MCF 10A (cell line): ENCODE measurements at regions not wholly inside any gene's neighbourhood (a gene's known extent, or its start where the extent isn't known, plus 50 kb on each side); places are given as distances from the start of the nearest gene placed in this dataset.
"Not testable (repeated sequence)": the region's sequence is repeated elsewhere in the genome, so short reads cannot be mapped to it uniquely, and the experiment has no call there.

Experiments used
- BruUV-seq: library from RNA; stranded (reverse); fragments of 400-500 nt; replicated peaks from 2 replicates; lab custom pipeline; 2021; lab: Mats Ljungman, UMichigan
- CTCF ChIA-PET: fragments of 300-600 bp; sonication (Branson Sonifier 250); formaldehyde crosslinking; extraction: SDS; loops from one replicate; lab custom pipeline; 2021; ENCODE audit warnings: antibody characterized with exemption, inconsistent platforms; lab: Yijun Ruan, JAX
- POLR2A ChIA-PET: fragments of 300-600, 350-650 bp; sonication (Branson Sonifier 250); formaldehyde crosslinking; extraction: SDS; loops from one replicate; lab custom pipeline; 2020; ENCODE audit warnings: antibody characterized with exemption, inconsistent platforms; lab: Yijun Ruan, JAX
- DNase-seq: peaks from one replicate; pipeline ENCODE4 v3.0.0-alpha.2; 2018; ENCODE audit not compliant: unreplicated experiment
- H3K27ac Mint-ChIP-seq: one replicate; pipeline ENCODE4 v1.8.0; 2022; ENCODE audit warnings: mild to moderate bottlenecking, low read depth, mixed read lengths; ENCODE audit not compliant: unreplicated experiment
- H3K27me3 Mint-ChIP-seq: one replicate; pipeline ENCODE4 v1.8.0; 2022; ENCODE audit warnings: mixed read lengths; ENCODE audit not compliant: insufficient read depth, unreplicated experiment
- H3K36me3 Mint-ChIP-seq: one replicate; pipeline ENCODE4 v1.8.0; 2022; ENCODE audit warnings: mild to moderate bottlenecking, moderate library complexity, mixed read lengths; ENCODE audit not compliant: insufficient read depth, unreplicated experiment
- H3K4me1 Mint-ChIP-seq: one replicate; pipeline ENCODE4 v1.8.0; 2022; ENCODE audit warnings: mixed read lengths; ENCODE audit not compliant: insufficient read depth, unreplicated experiment
- H3K4me3 Mint-ChIP-seq: one replicate; pipeline ENCODE4 v1.8.0; 2022; ENCODE audit warnings: mild to moderate bottlenecking, moderate library complexity, mixed read lengths; ENCODE audit not compliant: unreplicated experiment
- H3K9me3 Mint-ChIP-seq: one replicate; pipeline ENCODE4 v1.8.0; 2022; ENCODE audit warnings: mixed read lengths; ENCODE audit not compliant: unreplicated experiment
- CTCF ChIP-seq: fragments of 200-600 bp; IDR thresholded peaks from one replicate; pipeline ENCODE4 v1.8.0; 2022; ENCODE audit warnings: antibody characterized with exemption, mild to moderate bottlenecking; ENCODE audit not compliant: unreplicated experiment
- intact Hi-C: fragments of 100-400 bp; cut with micrococcal nuclease; formaldehyde crosslinking; loops from 2 replicates; pipeline ENCODE4 v1.14.1; 2022

- Mint-ChIP-seq H3K27ac (no peak overlapping the region), H3K4me1 (no peaks in the 10 kb centered on the region), H3K36me3 (no peaks in the 10 kb centered on the region), H3K27me3 (no peaks in the 10 kb centered on the region), H3K9me3 (no peaks in the 10 kb centered on the region), H3K4me3 (no peak overlapping the region)
- no peak for TF ChIP-seq CTCF
- intact Hi-C loops = no loop called here
- ChIA-PET CTCF (no interaction called here), POLR2A (no interaction called here)
- DNase-seq = no peak
- BruUV-seq = no TSS peak
Measured at GRCh38 chr2:58700591-58700990, 459.5 kb upstream of the FANCL start.

GRCh38 chr2:58699411-58699810 is 458.3 kb upstream of the FANCL start:
- H3K4me1 Mint-ChIP-seq = no peaks in the 10 kb centered on the region
- ChIA-PET CTCF (interaction anchor here (0.7 to 0.9 kb wide), 2 partner anchors 19 to 1672 kb away, joined by 3 read pairs; no protein-coding TSS in a partner anchor), POLR2A (no interaction called here)
- no peak overlapping the region for H3K4me3 Mint-ChIP-seq
- no peak for DNase-seq
- H3K9me3 Mint-ChIP-seq = no peaks in the 10 kb centered on the region
- no peak for TF ChIP-seq CTCF
- no peaks in the 10 kb centered on the region for H3K27me3 Mint-ChIP-seq
- no peaks in the 10 kb centered on the region for H3K36me3 Mint-ChIP-seq
- intact Hi-C loops = no loop called here
- no TSS peak for BruUV-seq
- no peak overlapping the region for H3K27ac Mint-ChIP-seq

GRCh38 chr2:58698620-58699019 is 457.5 kb upstream of the FANCL start:
- H3K9me3 Mint-ChIP-seq = no peaks in the 10 kb centered on the region
- H3K4me3 Mint-ChIP-seq = no peak overlapping the region
- no peaks in the 10 kb centered on the region for H3K27me3 Mint-ChIP-seq
- CTCF ChIA-PET = no interaction called here
- DNase-seq = no peak
- H3K36me3 Mint-ChIP-seq = no peaks in the 10 kb centered on the region
- BruUV-seq = no TSS peak
- no peak for TF ChIP-seq CTCF
- H3K4me1 Mint-ChIP-seq = no peaks in the 10 kb centered on the region
- POLR2A ChIA-PET = interaction anchor here (0.6 kb wide), 1 partner anchor 44 kb away, joined by 3 read pairs; no protein-coding TSS in a partner anchor
- intact Hi-C loops = no loop called here
- H3K27ac Mint-ChIP-seq = no peak overlapping the region

- DNase-seq, H3K27me3 Mint-ChIP-seq, intact Hi-C loops, H3K36me3 Mint-ChIP-seq, H3K4me3 Mint-ChIP-seq, H3K4me1 Mint-ChIP-seq, BruUV-seq, H3K9me3 Mint-ChIP-seq, H3K27ac Mint-ChIP-seq, POLR2A ChIA-PET: not testable (repeated sequence)
- CTCF ChIA-PET = interaction anchor here (0.6 kb wide), 1 partner anchor 1916 kb away, joined by 4 read pairs; no protein-coding TSS in a partner anchor
Measured at GRCh38 chr2:58694114-58694513, 453.0 kb upstream of the FANCL start.

- H3K9me3 Mint-ChIP-seq, intact Hi-C loops, BruUV-seq, H3K27me3 Mint-ChIP-seq, DNase-seq, H3K27ac Mint-ChIP-seq, H3K4me1 Mint-ChIP-seq, H3K36me3 Mint-ChIP-seq, POLR2A ChIA-PET, H3K4me3 Mint-ChIP-seq: not testable (repeated sequence)
- CTCF ChIA-PET = interaction anchor here (0.6 to 2.0 kb wide), 2 partner anchors 10 to 28 kb away, joined by 5 to 9 read pairs; no protein-coding TSS in a partner anchor
Measured at GRCh38 chr2:58691041-58691440, 449.9 kb upstream of the FANCL start.
